NCI-H1930 (cell line): ENCODE measurements at regions not wholly inside any gene's neighbourhood (a gene's known extent, or its start where the extent isn't known, plus 50 kb on each side); places are given as distances from the start of the nearest gene placed in this dataset.
"Not testable (repeated sequence)": the region's sequence is repeated elsewhere in the genome, so short reads cannot be mapped to it uniquely, and the experiment has no call there.

Experiments
- DNase-seq, 2 experiments: peaks; one replicate each; lab custom pipeline; 2025; lab: John Stamatoyannopoulos, UW

- DNase-seq, result no peak
These were observed 255.7 kb upstream of the SFSWAP start for GRCh38 chr12:131455218-131455506.

GRCh38 chr12:131455581-131456110, 255.2 kb upstream of the SFSWAP start:
- DNase-seq, result no peak

GRCh38 chr12:131456301-131457027, 254.4 kb upstream of the SFSWAP start:
- no peak for DNase-seq

- no peak for DNase-seq
These were observed 253.9 kb upstream of the SFSWAP start for GRCh38 chr12:131457028-131457310.

- DNase-seq, result no peak
These were observed 253.4 kb upstream of the SFSWAP start for GRCh38 chr12:131457331-131458047.

- DNase-seq, result no peak
These were observed 252.9 kb upstream of the SFSWAP start for GRCh38 chr12:131458048-131458374.

- no peak for DNase-seq
These were observed 251.7 kb upstream of the SFSWAP start for GRCh38 chr12:131458931-131459772.

- no peak for DNase-seq
These were observed 251.0 kb upstream of the SFSWAP start for GRCh38 chr12:131459773-131460365.

- DNase-seq, result no peak
These were observed 250.4 kb upstream of the SFSWAP start for GRCh38 chr12:131460520-131460919.

- DNase-seq, result no peak
These were observed 249.8 kb upstream of the SFSWAP start for GRCh38 chr12:131461096-131461495.

GRCh38 chr12:131463174-131463573, 247.7 kb upstream of the SFSWAP start:
- no peak for DNase-seq

- DNase-seq, result no peak
These were observed 246.8 kb upstream of the SFSWAP start for GRCh38 chr12:131464081-131464480.

GRCh38 chr12:131466306-131466705, 244.6 kb upstream of the SFSWAP start:
- no peak for DNase-seq

GRCh38 chr12:131466932-131467331, 244.0 kb upstream of the SFSWAP start:
- no peak for DNase-seq

GRCh38 chr12:131468206-131468605, 242.7 kb upstream of the SFSWAP start:
- DNase-seq, result no peak

- not testable (repeated sequence) for DNase-seq
These were observed 240.9 kb upstream of the SFSWAP start for GRCh38 chr12:131469945-131470344.

GRCh38 chr12:131471271-131471905, 239.5 kb upstream of the SFSWAP start:
- no peak for DNase-seq

GRCh38 chr12:131471946-131472732, 238.8 kb upstream of the SFSWAP start:
- DNase-seq, result no peak

GRCh38 chr12:131473261-131473660, 237.6 kb upstream of the SFSWAP start:
- DNase-seq, result no peak

- DNase-seq, result no peak
These were observed 236.9 kb upstream of the SFSWAP start for GRCh38 chr12:131473741-131474709.
